ENCODE measurements at regions not wholly inside any gene's neighbourhood (a gene's known extent, or its start where the extent isn't known, plus 50 kb on each side); places are given as distances from the start of the nearest gene placed in this dataset.

DNA sequence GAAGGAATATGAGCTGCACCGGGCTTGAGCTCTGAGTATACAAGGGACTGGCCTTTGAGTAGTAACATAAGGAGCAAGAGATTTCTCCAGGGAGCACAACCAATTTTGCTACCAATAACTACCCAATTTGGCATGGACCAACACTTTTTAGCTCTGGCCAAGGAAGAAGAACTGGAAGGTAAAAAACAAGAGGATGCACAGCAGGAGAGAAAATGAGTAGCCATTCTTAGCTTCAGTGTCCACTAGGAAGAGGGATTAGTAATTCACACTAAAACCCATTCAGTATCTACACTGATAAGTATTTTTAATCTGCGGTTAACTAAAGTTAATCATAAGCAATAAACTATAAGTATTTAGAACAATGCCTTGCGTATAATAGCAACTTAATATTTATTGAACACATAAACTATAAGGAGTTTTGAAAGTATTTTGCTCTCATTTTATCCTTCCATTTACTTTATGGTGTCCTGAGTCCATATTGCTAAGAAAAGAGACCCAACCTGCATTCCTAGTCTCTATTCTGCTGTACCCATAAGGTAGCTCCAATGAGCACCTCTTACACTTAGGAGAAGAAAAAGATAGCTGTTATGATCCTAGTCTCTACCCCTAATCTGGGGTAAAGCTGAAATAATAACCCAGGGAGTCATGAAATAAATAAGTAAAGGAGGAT lies 268.9 kb downstream of the IGSF11 start:
- TF ChIP-seq EZH2phosphoT487 (IDR thresholded peaks at IDR 0.05; ENCODE audit: borderline replicate concordance, low read length) (no peak), EZH2 (IDR thresholded peaks at IDR 0.05; ENCODE audit: low read length, unreplicated experiment) (no peak)
- TF ChIP-seq, protein P1, sequence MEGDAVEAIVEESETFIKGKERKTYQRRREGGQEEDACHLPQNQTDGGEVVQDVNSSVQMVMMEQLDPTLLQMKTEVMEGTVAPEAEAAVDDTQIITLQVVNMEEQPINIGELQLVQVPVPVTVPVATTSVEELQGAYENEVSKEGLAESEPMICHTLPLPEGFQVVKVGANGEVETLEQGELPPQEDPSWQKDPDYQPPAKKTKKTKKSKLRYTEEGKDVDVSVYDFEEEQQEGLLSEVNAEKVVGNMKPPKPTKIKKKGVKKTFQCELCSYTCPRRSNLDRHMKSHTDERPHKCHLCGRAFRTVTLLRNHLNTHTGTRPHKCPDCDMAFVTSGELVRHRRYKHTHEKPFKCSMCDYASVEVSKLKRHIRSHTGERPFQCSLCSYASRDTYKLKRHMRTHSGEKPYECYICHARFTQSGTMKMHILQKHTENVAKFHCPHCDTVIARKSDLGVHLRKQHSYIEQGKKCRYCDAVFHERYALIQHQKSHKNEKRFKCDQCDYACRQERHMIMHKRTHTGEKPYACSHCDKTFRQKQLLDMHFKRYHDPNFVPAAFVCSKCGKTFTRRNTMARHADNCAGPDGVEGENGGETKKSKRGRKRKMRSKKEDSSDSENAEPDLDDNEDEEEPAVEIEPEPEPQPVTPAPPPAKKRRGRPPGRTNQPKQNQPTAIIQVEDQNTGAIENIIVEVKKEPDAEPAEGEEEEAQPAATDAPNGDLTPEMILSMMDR (conservative IDR thresholded peaks at IDR 0.05; ENCODE audit: low read depth, low read length), result no peak

Data from PC-3 (cell line).